GM19468 (cell line): ENCODE measurements at regions not wholly inside any gene's neighbourhood (a gene's known extent, or its start where the extent isn't known, plus 50 kb on each side); places are given as distances from the start of the nearest gene placed in this dataset.
"Not testable (repeated sequence)": the region's sequence is repeated elsewhere in the genome, so short reads cannot be mapped to it uniquely, and the experiment has no call there.

Source experiments
- ATAC-seq: cut with Tn5 transposase; IDR thresholded peaks from one replicate; pipeline ENCODE4 v1.9.1; 2021; ENCODE audit warnings: mild to moderate bottlenecking, moderate library complexity, moderate number of reproducible peaks; ENCODE audit not compliant: unreplicated experiment; ENCODE audit errors: extremely low read depth

- peak; percentile 19 for ATAC-seq
Measured at GRCh38 chr12:42756841-42757623, 167.5 kb upstream of the PRICKLE1 start.

- no peak for ATAC-seq
Measured at GRCh38 chr12:42750356-42750755, 160.8 kb upstream of the PRICKLE1 start.

GRCh38 chr12:42749239-42749638 lies 159.7 kb upstream of the PRICKLE1 start:
- ATAC-seq: no peak

GRCh38 chr12:42744539-42745182 lies 155.1 kb upstream of the PRICKLE1 start:
- ATAC-seq: no peak

- no peak for ATAC-seq
Measured at GRCh38 chr12:42742716-42743115, 153.2 kb upstream of the PRICKLE1 start.

- ATAC-seq: no peak
Measured at GRCh38 chr12:42741771-42742510, 152.4 kb upstream of the PRICKLE1 start.

- no peak for ATAC-seq
Measured at GRCh38 chr12:42741091-42741490, 151.5 kb upstream of the PRICKLE1 start.

- ATAC-seq: no peak
Measured at GRCh38 chr12:42737398-42737797, 147.9 kb upstream of the PRICKLE1 start.

GRCh38 chr12:42735861-42736361 lies 146.4 kb upstream of the PRICKLE1 start:
- ATAC-seq: no peak

- no peak for ATAC-seq
Measured at GRCh38 chr12:42733911-42734310, 144.4 kb upstream of the PRICKLE1 start.

GRCh38 chr12:42732908-42733411 lies 143.4 kb upstream of the PRICKLE1 start:
- no peak for ATAC-seq

- ATAC-seq: no peak
Measured at GRCh38 chr12:42730291-42730690, 140.7 kb upstream of the PRICKLE1 start.

GRCh38 chr12:42729535-42729900 lies 140.0 kb upstream of the PRICKLE1 start:
- no peak for ATAC-seq

GRCh38 chr12:42728770-42729534 lies 139.4 kb upstream of the PRICKLE1 start:
- no peak for ATAC-seq

GRCh38 chr12:42728287-42728686 lies 138.7 kb upstream of the PRICKLE1 start:
- no peak for ATAC-seq

GRCh38 chr12:42725809-42726208 lies 136.3 kb upstream of the PRICKLE1 start:
- ATAC-seq: no peak

- ATAC-seq: no peak
Measured at GRCh38 chr12:42716491-42716891, 126.9 kb upstream of the PRICKLE1 start.

- not testable (repeated sequence) for ATAC-seq
Measured at GRCh38 chr12:42713566-42713965, 124.0 kb upstream of the PRICKLE1 start.

- ATAC-seq: not testable (repeated sequence)
Measured at GRCh38 chr12:42708374-42708773, 118.8 kb upstream of the PRICKLE1 start.
